Coronary artery (tissue), 2 donors: ENCODE measurements at regions not wholly inside any gene's neighbourhood (a gene's known extent, or its start where the extent isn't known, plus 50 kb on each side); places are given as distances from the start of the nearest gene placed in this dataset.

ENCODE experiments used
- DNase-seq: peaks from one replicate; pipeline ENCODE4 v3.0.0-alpha.2; 2017; ENCODE audit warnings: low spot score
- H3K27ac ChIP-seq, 2 donors: fragments of 200-600 bp; sonication (generic); one replicate each; pipeline ENCODE4 v1.5.1; 2016 to 2019
- H3K4me3 ChIP-seq: fragments of 200-600 bp; sonication (generic); 2 replicates; pipeline ENCODE4 v1.5.1; 2016; ENCODE audit warnings: mild to moderate bottlenecking, moderate library complexity
- TF ChIP-seq, protein P1 (sequence below): fragments of 200-600 bp; sonication (generic); IDR thresholded peaks from one replicate; pipeline ENCODE4 v1.5.1; 2019; ENCODE audit warnings: antibody characterized with exemption

DNA sequence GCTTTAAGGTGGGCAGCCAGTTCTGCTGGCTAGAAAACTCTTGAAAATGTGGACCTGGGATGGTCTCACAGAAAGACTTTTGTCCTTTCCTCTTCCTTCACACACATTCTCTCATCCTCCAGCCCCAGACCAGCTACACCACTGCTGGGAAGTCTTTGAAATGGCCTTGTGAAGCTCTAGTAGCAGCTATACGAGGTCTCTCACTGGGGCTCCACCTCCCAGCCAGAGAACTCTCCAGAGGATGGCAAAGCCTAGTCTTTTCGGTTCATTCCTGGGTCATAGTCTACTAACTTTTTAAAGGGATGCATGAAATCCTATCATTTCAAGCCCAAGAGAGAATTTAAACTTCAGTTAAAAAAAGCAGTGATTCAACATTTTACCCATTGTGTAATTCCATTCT is 133.9 kb upstream of the ERCC6L2 start:
- Histone ChIP-seq H3K4me3 (no peak overlapping the region), H3K27ac (no peak overlapping the region)
- TF ChIP-seq, protein P1, sequence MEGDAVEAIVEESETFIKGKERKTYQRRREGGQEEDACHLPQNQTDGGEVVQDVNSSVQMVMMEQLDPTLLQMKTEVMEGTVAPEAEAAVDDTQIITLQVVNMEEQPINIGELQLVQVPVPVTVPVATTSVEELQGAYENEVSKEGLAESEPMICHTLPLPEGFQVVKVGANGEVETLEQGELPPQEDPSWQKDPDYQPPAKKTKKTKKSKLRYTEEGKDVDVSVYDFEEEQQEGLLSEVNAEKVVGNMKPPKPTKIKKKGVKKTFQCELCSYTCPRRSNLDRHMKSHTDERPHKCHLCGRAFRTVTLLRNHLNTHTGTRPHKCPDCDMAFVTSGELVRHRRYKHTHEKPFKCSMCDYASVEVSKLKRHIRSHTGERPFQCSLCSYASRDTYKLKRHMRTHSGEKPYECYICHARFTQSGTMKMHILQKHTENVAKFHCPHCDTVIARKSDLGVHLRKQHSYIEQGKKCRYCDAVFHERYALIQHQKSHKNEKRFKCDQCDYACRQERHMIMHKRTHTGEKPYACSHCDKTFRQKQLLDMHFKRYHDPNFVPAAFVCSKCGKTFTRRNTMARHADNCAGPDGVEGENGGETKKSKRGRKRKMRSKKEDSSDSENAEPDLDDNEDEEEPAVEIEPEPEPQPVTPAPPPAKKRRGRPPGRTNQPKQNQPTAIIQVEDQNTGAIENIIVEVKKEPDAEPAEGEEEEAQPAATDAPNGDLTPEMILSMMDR = no peak
- no peak for DNase-seq

DNA sequence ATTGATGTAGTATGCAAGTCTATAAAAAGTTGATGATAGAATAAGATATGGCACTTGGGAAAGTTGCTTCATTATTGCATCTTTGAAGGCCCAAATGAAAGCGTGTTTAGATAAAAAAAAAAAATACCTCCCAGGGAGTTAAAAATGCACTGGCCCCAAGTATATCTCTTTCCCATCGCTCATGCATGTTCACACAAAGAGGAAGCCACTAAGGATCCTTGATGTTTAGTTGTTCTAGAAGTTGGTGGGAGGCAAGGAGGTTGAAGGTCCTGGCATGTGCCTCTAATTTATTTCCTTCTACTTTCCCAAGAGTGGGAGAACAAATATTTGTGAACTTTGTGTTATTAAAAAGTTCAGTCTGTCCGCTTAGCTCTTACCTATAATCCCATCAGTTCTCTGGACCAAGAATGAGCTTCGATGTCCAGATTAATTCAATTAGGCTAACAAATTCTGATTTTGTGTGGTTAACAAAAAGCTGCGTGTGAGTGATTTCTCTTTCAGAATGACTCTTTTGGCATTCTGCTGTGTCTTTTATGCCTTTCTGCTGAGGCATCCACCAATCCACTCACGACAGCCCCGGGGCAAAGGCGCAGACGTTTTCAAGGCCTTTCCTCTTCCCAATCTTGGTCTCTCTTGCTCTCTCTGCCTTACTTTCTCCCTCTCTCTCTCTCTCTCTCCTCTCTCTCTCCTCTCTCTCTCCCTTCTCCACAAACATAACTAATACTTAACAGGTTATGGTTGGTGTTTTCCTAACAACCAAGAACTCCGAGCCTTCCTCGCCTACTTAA is 135.1 kb upstream of the ERCC6L2 start:
- Histone ChIP-seq H3K27ac (no peak overlapping the region), H3K4me3 (no peak overlapping the region)
- TF ChIP-seq, protein P1 = no peak
- no peak for DNase-seq

DNA sequence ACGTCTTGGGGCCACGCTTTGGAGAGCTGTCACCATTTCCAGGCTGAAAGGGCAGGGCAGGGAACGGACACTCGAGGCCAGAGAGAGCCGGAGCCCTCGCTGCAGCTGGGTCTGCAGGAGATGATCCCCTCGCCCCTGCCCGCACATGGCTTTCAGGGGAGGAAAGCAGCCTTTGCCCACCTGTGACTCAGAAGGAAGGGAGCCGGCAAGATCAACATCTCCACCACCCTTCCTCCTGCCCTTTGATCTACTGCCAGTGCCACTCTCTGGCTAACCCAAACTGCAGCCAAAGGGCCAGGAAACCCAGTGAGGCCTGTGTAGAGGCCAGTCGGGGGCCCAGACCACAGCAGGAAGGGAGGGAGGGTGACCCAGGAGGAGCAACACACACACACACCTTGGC is 137.1 kb upstream of the ERCC6L2 start:
- TF ChIP-seq, protein P1 = no peak
- DNase-seq = no peak
- no peak overlapping the region for H3K4me3 ChIP-seq
- H3K27ac ChIP-seq = no peak overlapping the region

DNA sequence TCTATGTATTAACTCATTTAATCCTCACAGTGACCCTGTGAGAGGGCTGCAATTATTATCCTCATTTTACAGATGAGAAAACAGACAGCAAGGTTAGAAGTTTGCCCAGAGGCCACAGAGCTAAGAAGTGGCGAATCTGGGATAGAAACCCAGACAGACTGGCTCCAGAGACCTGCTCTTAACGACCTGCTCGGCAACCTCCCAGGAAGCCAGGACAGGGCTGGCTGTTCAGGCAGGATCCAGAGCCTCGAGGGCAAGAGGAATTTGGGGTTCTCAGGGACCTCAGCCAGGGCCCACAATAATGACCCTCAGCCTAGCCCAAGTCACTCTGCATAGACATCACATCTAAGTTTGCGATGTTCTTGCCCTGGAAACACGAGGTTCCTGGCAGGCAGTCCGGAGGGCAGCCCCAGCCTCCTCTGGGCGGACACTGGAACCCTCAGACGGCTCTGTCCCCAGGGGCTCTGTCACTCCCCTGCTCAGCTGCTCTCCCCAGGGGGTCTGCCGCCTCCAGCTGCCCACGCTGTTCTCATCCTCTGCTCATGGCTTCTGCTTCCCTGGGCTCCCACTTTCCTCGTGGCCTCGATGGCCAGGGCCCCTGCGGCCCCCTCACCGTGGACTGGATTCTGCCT is 138.5 kb upstream of the ERCC6L2 start:
- no peak overlapping the region for H3K4me3 ChIP-seq
- TF ChIP-seq, protein P1 = no peak
- H3K27ac ChIP-seq = no peak overlapping the region
- DNase-seq = no peak

DNA sequence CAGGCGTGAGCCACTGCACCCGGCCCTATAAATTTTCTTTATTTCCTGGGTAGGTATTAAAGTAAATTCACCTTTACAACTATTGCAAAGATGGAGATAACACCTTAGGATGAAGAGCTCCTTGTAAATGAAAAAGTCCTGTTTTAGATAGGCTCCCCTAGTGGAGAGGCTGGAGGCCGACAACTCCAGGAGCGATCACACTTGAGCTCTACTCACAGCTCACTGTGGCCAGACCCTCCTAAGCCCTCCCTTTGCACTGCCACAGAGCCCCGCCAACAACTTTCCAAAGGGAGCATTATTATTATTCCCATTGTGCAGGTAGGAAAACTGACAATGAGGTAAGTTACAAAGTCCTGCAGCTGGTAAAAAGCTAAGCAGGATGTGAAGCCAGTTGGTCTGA is 139.1 kb upstream of the ERCC6L2 start:
- DNase-seq = no peak
- TF ChIP-seq, protein P1 = no peak
- H3K4me3 ChIP-seq = no peak overlapping the region
- no peak overlapping the region for H3K27ac ChIP-seq

DNA sequence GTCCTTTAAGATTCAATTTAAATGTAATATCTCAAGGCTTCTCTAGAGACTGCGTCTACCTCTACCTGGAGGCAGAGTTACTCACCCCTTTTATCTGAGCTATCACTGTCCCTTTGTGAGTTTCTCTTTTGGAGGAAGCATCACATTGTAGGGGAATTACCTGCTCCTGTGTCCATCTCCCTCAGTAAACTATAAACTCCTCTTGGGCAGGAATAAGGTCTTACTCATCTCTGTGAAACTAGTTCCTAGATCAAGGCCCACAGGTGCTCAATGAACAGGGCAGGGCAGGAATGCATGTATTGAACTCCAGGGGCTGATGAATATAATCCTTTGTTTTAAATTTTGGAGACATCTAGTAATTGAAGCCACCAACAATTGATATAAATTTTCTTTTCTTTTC is 139.8 kb upstream of the ERCC6L2 start:
- TF ChIP-seq, protein P1 = no peak
- DNase-seq = no peak
- Histone ChIP-seq H3K27ac (no peak overlapping the region), H3K4me3 (no peak overlapping the region)
